ENCODE measurements at regions not wholly inside any gene's neighbourhood (a gene's known extent, or its start where the extent isn't known, plus 50 kb on each side); places are given as distances from the start of the nearest gene placed in this dataset.
"Not testable (repeated sequence)": the region's sequence is repeated elsewhere in the genome, so short reads cannot be mapped to it uniquely, and the experiment has no call there.

- DNase-seq = no peak
Observed at GRCh38 chr2:107502539-107502938, 324.2 kb upstream of the RGPD4 start.

DNA sequence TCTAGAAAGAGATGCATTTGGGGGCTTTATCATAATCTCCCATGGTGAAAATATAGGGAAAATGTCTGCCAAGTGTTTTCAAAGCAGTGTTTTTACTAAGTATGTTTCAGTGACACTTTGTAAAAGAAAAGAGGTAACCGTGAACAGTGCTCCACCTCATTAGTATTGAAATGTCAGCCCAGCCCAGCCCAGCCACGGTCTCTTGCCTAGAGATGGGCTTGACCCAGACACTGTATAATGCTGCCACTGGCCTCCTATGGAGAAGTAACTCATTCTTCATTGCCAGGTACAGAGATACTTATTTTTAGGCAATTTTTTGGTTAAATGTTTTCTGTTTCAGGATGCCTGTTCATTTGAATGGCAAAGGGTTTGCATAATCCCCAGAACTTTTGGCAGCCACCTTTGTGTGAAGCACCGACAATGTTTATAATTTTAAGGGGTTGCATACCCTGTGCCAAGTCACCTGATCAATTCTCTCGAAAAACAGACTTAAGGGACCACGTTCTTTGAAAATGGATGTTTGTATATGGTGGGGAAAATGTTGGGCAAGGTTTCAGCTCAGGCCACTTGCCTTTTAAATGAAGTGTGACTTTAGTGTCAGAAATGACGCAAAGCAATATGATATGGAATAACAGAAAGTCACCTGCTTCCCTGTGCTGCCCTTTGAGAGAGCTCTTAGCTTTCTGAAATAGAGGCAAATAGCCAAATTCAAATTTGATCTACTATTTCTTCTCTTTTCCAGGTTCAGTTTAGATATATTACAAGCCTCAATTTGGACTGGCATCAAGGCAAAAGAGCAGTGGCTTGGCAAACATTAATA lies 314.5 kb upstream of the RGPD4 start:
- DNase-seq = peak; percentile 65

GRCh38 chr2:107525406-107525805 lies 301.3 kb upstream of the RGPD4 start:
- DNase-seq = no peak

- peak; percentile 64 for DNase-seq
Observed at GRCh38 chr2:107529146-107529545, 297.5 kb upstream of the RGPD4 start.

GRCh38 chr2:107530046-107530445 lies 296.6 kb upstream of the RGPD4 start:
- DNase-seq = no peak

GRCh38 chr2:107534926-107535325 lies 291.8 kb upstream of the RGPD4 start:
- no peak for DNase-seq

DNA sequence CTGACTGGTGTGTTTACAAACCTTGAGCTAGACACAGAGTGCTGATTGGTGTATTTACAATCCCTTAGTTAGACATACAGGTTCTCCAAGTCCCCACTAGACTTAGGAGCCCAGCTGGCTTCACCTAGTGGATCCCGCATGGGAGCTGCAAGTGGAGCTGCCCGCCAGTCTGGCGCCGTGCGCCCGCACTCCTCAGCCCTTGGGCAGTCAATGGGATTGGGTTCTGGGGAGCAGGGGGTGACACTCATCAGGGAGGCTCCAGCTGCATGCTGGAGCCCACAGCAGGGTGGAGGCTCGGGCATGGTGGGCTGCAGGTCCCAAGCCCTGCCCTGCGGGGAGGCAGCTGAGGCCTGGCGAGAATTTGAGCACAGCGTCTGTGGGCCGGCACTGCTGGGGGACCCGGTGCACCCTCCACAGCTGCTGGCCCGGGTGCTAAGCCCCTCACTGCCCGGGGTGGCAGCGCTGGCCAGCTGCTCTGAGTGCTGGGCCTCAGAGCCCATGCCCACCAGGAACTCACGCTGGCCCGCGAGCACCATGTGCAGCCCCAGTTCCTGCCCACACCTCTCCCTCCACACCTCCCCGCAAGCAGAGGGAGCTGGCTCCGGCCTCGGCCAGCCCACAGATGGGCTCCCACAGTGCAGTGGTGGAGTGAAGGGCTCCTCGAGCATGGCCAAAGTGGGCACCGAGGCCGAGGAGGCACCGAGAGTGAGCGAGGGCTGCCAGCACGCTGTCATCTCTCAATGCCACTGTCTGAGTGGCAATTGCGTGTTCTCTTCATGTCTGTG lies 290.6 kb upstream of the RGPD4 start:
- DNase-seq = not testable (repeated sequence)

- DNase-seq = no peak
Observed at GRCh38 chr2:107542314-107542740, 284.4 kb upstream of the RGPD4 start.

DNA sequence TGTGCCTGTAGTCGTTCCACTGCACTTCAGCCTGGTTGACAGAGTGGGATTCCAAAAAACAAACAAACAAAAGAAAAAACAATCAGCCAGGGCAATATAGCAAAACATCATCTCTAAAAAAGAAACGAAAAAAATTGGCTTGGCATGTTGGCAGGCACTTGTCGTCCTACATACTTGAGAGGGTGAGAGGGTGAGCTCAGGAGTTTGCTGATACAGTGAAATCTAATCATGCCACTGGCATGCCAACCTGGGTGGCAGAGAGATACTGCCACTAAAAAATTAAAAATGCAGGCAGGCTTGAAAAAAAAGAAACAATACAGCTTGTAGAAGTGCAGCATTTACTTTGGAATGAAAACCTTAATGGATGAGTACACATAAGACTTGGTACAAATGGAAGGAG lies 282.9 kb upstream of the RGPD4 start:
- DNase-seq = no peak

DNA sequence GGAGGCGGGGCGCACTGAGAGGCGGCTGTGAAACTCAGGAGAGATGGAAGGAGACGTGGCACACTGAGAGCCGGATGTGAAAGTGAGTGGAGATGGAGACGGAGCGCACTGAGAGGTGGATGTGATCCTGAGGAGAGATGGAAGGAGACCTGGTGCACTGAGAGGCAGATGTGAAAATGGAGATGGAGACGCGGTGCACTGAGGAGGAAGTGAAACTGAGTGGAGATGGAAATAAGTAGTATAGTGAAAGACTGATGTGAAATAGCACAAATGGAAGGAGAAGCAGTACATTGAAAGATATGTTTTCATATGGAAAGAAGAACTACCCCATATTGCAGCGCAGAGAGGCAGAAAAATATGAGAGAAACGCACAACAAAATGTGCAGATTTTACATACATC lies 281.6 kb upstream of the RGPD4 start:
- DNase-seq = no peak

GRCh38 chr2:107545851-107546250 lies 280.8 kb upstream of the RGPD4 start:
- DNase-seq = no peak

GRCh38 chr2:107548216-107548615 lies 278.5 kb upstream of the RGPD4 start:
- DNase-seq = no peak

- no peak for DNase-seq
Observed at GRCh38 chr2:107553046-107553445, 273.6 kb upstream of the RGPD4 start.

DNA sequence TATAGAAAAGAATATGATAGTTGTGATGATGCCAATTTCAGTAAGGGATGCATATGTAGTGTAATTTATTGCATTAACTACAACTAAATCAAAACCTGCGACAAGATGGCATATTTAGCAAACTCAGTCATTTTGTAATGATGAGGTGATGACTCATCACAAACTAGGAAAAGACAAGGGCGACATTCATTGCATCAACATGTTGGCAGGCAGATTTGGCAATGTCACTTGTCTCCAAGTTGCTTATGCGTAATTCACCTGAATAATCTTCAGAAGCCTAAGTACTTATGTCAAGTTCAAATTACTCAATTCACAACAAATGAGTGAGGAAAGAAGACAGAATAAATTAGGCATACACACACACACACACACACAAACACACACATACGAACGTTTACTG lies 273.2 kb upstream of the RGPD4 start:
- no peak for DNase-seq

DNA sequence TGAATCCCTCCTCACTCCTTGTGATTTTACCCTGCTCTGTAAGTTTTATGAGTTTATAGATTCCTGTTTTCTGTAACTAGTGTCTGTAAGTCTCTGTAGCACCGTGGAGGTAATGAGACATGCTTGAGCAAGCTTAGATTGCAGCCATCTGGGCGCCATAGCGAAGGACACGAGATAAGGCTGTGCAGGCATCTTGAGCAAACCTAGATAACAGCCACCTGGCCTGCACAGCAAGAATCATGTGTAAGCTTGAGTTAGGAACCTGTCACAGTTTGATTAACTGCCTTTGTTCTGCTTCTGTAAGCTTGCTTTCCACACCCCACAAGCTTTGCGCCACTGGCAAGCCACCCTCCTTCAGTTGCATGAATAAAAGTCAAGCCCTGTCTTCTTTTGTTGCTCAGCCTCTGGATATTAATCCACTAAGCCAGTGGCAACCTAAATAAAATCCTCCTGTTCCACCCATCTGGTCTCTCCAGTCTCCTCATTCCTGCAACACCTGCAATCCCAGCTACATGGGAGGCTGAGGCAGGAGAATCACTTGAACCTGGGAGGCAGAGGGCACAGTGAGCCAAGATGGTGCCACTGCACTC lies 270.6 kb upstream of the RGPD4 start:
- no peak for DNase-seq

GRCh38 chr2:107558295-107558694 lies 268.4 kb upstream of the RGPD4 start:
- no peak for DNase-seq

GRCh38 chr2:107569496-107569895 lies 257.2 kb upstream of the RGPD4 start:
- DNase-seq = no peak

- no peak for DNase-seq
Observed at GRCh38 chr2:107570876-107571275, 255.8 kb upstream of the RGPD4 start.

GRCh38 chr2:107572890-107573289 lies 253.8 kb upstream of the RGPD4 start:
- not testable (repeated sequence) for DNase-seq

DNA sequence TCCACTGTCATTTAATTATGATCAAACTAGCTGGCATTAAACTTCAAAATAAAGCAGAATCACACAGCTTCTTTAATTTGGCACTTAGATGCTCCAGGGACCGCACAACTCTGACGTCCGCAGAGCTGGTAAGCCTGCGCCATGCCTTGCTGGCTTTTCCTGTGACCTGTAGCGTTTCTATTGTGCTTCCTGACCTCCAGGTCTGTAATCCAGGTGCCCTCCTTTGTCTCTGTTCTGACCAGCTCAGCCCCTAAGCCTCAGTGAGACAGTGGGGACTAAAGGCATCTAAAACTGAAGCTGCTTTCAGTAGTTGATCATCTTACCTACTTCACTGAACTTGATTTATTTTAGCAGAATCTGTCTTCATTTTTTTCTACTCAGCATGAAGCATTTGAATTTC lies 249.7 kb upstream of the RGPD4 start:
- DNase-seq = no peak

DNA sequence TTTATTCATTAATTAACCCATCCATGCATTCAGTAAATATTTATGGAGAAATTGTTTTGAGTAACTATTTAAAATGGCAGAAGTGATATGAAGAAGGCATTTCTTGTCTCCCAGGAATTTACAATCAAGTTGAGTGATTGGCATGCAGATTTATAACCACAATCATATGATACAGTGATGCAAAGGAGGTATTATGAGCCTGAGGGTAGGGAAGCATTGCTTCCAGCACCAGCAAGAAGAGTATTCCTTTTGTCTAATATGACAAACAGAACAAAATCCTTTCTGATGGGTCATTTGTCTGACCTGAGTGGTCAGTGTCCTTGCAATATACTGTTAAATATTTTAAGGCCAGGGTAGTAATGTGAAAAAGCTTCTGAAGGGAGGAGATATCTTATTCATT lies 244.2 kb upstream of the RGPD4 start:
- DNase-seq = no peak

DNA sequence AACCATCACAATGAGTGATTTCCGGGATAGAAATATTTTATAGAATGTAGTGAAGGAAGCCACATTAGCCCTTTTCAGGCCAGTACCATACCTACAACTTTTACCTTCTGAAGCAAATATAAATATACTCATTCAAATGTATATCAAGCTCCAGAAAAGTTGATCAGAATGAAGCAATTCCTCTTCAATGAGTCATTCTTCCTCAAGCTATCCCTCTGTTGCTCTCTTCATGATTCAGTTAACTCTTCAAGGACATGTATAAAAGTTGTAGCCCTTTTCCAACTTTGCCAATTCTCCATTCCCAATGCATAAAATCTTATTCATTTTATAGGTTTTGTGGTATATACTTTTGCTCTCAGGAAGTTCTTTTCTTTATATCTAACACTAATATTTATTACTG lies 242.1 kb upstream of the RGPD4 start:
- DNase-seq = no peak

DNA sequence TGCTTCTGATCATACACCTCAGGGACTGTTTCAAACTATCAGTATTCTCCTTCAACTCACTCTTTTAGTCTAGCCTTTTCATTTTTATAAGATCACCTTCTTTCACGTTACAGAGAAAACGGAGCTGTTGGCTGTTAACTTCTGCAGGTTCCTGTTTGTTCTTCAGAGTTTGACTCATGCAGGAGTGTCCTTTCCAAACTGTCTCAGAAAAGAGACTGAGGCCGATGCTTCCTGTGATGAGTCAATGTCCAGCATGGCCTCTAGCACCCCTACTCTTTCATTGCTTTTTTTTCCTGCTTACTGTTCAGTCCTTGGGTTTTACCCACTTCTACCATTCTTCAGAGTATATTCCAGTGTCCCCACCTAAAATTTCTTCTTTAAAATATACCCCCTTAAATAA lies 240.8 kb upstream of the RGPD4 start:
- no peak for DNase-seq

DNA sequence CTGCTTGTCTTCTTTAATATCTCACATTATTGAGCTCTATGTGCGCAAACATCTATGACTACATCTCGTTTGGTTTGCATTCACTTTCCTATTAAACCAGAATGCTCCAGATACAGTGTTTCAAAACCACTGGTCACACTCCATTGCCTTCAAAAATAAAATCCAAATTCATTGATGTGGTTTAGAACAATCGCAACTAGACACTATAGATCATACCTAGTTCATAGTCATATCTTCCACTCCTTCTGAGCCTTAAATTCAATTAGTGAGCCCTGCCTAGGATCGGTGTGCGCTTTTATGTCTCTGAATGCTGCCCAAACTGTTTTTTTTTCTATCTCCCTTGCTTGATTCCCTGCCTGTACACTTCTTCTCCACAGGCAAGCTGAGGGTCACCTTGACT lies 238.5 kb upstream of the RGPD4 start:
- DNase-seq = no peak

Measured in NCI-H510A (cell line).